ENCODE measurements at regions not wholly inside any gene's neighbourhood (a gene's known extent, or its start where the extent isn't known, plus 50 kb on each side); places are given as distances from the start of the nearest gene placed in this dataset.

GRCh38 chr15:62712455-62712839 lies 330.1 kb upstream of the TPM1 start:
- Histone ChIP-seq H3K36me3 (no peaks in the 10 kb centered on the region), H3K9me3 (no peaks in the 10 kb centered on the region), H3K4me3 (no peak overlapping the region), H3K4me1 (no peaks in the 10 kb centered on the region), H3K27me3 (no peaks in the 10 kb centered on the region), H3K27ac (no peak overlapping the region)
- TF ChIP-seq CTCF (IDR thresholded peaks at IDR 0.05) (no peak), POLR2A (IDR thresholded peaks at IDR 0.05) (no peak)
- intact Hi-C loops (cut with DNase I), result no loop called here
- DNase-seq (no peak), ATAC-seq (no peak)
- 76% methylated on average over 5 of the region's 5 CpGs for WGBS (ENCODE audit: insufficient coverage, low coverage, low lambda C conversion rate, missing lambda C conversion rate)

- H3K36me3 ChIP-seq, result no peaks in the 10 kb centered on the region
- no peaks in the 10 kb centered on the region for H3K27me3 ChIP-seq
- TF ChIP-seq POLR2A (IDR thresholded peaks at IDR 0.05), result no peak
- TF ChIP-seq CTCF (IDR thresholded peaks at IDR 0.05), result no peak
- H3K4me3 ChIP-seq, result no peak overlapping the region
- H3K27ac ChIP-seq, result no peak overlapping the region
- intact Hi-C loops (cut with DNase I), result no loop called here
- no peaks in the 10 kb centered on the region for H3K4me1 ChIP-seq
- H3K9me3 ChIP-seq, result no peaks in the 10 kb centered on the region
- DNase-seq, result no peak
- no peak for ATAC-seq
Measured at GRCh38 chr15:62715946-62716345, 326.6 kb upstream of the TPM1 start.

GRCh38 chr15:62717496-62717895 lies 325.1 kb upstream of the TPM1 start:
- Histone ChIP-seq H3K4me1 (no peaks in the 10 kb centered on the region), H3K27me3 (no peaks in the 10 kb centered on the region), H3K27ac (no peak overlapping the region), H3K36me3 (no peaks in the 10 kb centered on the region), H3K4me3 (no peak overlapping the region), H3K9me3 (no peaks in the 10 kb centered on the region)
- intact Hi-C loops (cut with DNase I), result no loop called here
- DNase-seq (no peak), ATAC-seq (no peak)
- WGBS (ENCODE audit: insufficient coverage, low coverage, low lambda C conversion rate, missing lambda C conversion rate), result 80% methylated on average over 1 of the region's 6 CpGs
- TF ChIP-seq POLR2A (IDR thresholded peaks at IDR 0.05) (no peak), CTCF (IDR thresholded peaks at IDR 0.05) (no peak)

- intact Hi-C loops (cut with DNase I), result no loop called here
- Histone ChIP-seq H3K27me3 (no peaks in the 10 kb centered on the region), H3K27ac (no peak overlapping the region), H3K36me3 (no peaks in the 10 kb centered on the region), H3K4me3 (no peak overlapping the region), H3K9me3 (no peaks in the 10 kb centered on the region), H3K4me1 (no peaks in the 10 kb centered on the region)
- WGBS (ENCODE audit: insufficient coverage, low coverage, low lambda C conversion rate, missing lambda C conversion rate), result 100% methylated on average over 3 of the region's 5 CpGs
- TF ChIP-seq POLR2A (IDR thresholded peaks at IDR 0.05), result no peak
- no peak for TF ChIP-seq CTCF (IDR thresholded peaks at IDR 0.05)
- ATAC-seq (no peak), DNase-seq (no peak)
Measured at GRCh38 chr15:62719316-62719715, 323.2 kb upstream of the TPM1 start.

- no peak for DNase-seq
- Histone ChIP-seq H3K4me1 (no peaks in the 10 kb centered on the region), H3K9me3 (no peaks in the 10 kb centered on the region), H3K27me3 (no peaks in the 10 kb centered on the region), H3K27ac (no peak overlapping the region), H3K4me3 (no peak overlapping the region), H3K36me3 (no peaks in the 10 kb centered on the region)
- ATAC-seq, result no peak
- 78% methylated on average over 1 of the region's 9 CpGs for WGBS (ENCODE audit: insufficient coverage, low coverage, low lambda C conversion rate, missing lambda C conversion rate)
- TF ChIP-seq CTCF (IDR thresholded peaks at IDR 0.05) (no peak), POLR2A (IDR thresholded peaks at IDR 0.05) (no peak)
- intact Hi-C loops (cut with DNase I), result no loop called here
Measured at GRCh38 chr15:62722237-62722636, 320.3 kb upstream of the TPM1 start.
